GM12872 (cell line): ENCODE measurements at regions not wholly inside any gene's neighbourhood (a gene's known extent, or its start where the extent isn't known, plus 50 kb on each side); places are given as distances from the start of the nearest gene placed in this dataset.

Experiments
- CTCF ChIP-seq: IDR thresholded peaks from 3 replicates; pipeline ENCODE4 v1.5.1; 2011; ENCODE audit warnings: low read depth, mild to moderate bottlenecking, low read length, moderate library complexity; ENCODE audit not compliant: insufficient read depth

GRCh38 chr5:167730121-167730520, 561.3 kb upstream of the WWC1 start:
- no peak for TF ChIP-seq CTCF

- no peak for TF ChIP-seq CTCF
Measured at GRCh38 chr5:167730656-167731055, 560.8 kb upstream of the WWC1 start.

- TF ChIP-seq CTCF, result no peak
Measured at GRCh38 chr5:167731951-167732350, 559.5 kb upstream of the WWC1 start.

GRCh38 chr5:167732499-167732898, 558.9 kb upstream of the WWC1 start:
- no peak for TF ChIP-seq CTCF

GRCh38 chr5:167736992-167737391, 554.5 kb upstream of the WWC1 start:
- no peak for TF ChIP-seq CTCF

GRCh38 chr5:167743695-167744464, 547.6 kb upstream of the WWC1 start:
- no peak for TF ChIP-seq CTCF

GRCh38 chr5:167745868-167746267, 545.6 kb upstream of the WWC1 start:
- no peak for TF ChIP-seq CTCF
